22Rv1 (cell line): ENCODE measurements at regions not wholly inside any gene's neighbourhood (a gene's known extent, or its start where the extent isn't known, plus 50 kb on each side); places are given as distances from the start of the nearest gene placed in this dataset.

Experiments
- CTCF ChIP-seq: fragments of 450-650 bp; IDR thresholded peaks from 2 replicates; pipeline ENCODE4 v1.5.1; 2017; ENCODE audit warnings: mild to moderate bottlenecking
- ZFX ChIP-seq: fragments of 450-650 bp; IDR thresholded peaks from 2 replicates; pipeline ENCODE4 v1.6.1; 2017; ENCODE audit warnings: antibody characterized with exemption, borderline replicate concordance

- TF ChIP-seq CTCF (no peak), ZFX (no peak)
These were observed 349.0 kb downstream of the ZWINT start for GRCh38 chr10:56012101-56012500.
